Endothelial cell of umbilical vein (primary cell): ENCODE measurements at regions not wholly inside any gene's neighbourhood (a gene's known extent, or its start where the extent isn't known, plus 50 kb on each side); places are given as distances from the start of the nearest gene placed in this dataset.

ENCODE experiments used
- JUN ChIP-seq: IDR thresholded peaks from 2 replicates; pipeline ENCODE4 v1.6.1; 2011; ENCODE audit warnings: borderline replicate concordance, low read depth; ENCODE audit not compliant: insufficient read length, insufficient read depth
- MYC ChIP-seq: IDR thresholded peaks from one replicate; pipeline ENCODE4 v1.6.1; 2011; ENCODE audit warnings: mild to moderate bottlenecking, low read depth, low read length
- POLR2A ChIP-seq: IDR thresholded peaks from 2 replicates; pipeline ENCODE4 v1.6.1; 2012; ENCODE audit warnings: low read depth, mild to moderate bottlenecking, control low read depth, low read length
- POLR2AphosphoS5 ChIP-seq: IDR thresholded peaks from 2 replicates; pipeline ENCODE4 v1.6.1; 2012; ENCODE audit warnings: low read depth, mild to moderate bottlenecking, control low read depth, low read length, moderate library complexity; ENCODE audit not compliant: insufficient read depth
- TF ChIP-seq, protein P1 (sequence below), 2 donors: IDR thresholded peaks; 1 replicate in 1 of 2; 2 replicates in 1 of 2; pipeline ENCODE4 v1.5.1; 2011; ENCODE audit warnings: low read length in 2 of 2, mild to moderate bottlenecking in 2 of 2, moderate library complexity in 2 of 2, control low read depth in 1 of 2, inconsistent platforms in 1 of 2, low read depth in 1 of 2; ENCODE audit not compliant: insufficient read depth in 1 of 2; ENCODE audit errors: extremely low read depth in 1 of 2

GRCh38 chr13:32861304-32861703, 154.9 kb upstream of the KL start:
- TF ChIP-seq POLR2AphosphoS5 = no peak
- TF ChIP-seq, protein P1, sequence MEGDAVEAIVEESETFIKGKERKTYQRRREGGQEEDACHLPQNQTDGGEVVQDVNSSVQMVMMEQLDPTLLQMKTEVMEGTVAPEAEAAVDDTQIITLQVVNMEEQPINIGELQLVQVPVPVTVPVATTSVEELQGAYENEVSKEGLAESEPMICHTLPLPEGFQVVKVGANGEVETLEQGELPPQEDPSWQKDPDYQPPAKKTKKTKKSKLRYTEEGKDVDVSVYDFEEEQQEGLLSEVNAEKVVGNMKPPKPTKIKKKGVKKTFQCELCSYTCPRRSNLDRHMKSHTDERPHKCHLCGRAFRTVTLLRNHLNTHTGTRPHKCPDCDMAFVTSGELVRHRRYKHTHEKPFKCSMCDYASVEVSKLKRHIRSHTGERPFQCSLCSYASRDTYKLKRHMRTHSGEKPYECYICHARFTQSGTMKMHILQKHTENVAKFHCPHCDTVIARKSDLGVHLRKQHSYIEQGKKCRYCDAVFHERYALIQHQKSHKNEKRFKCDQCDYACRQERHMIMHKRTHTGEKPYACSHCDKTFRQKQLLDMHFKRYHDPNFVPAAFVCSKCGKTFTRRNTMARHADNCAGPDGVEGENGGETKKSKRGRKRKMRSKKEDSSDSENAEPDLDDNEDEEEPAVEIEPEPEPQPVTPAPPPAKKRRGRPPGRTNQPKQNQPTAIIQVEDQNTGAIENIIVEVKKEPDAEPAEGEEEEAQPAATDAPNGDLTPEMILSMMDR (IDR thresholded peaks at IDR 0.05; ENCODE audit: extremely low read depth in 1 of 2, insufficient read depth in 1 of 2, low read depth in 1 of 2, low read length in 2 of 2) = no peak
- TF ChIP-seq POLR2A = no peak
- no peak for TF ChIP-seq MYC
- no peak for TF ChIP-seq JUN
